ENCODE measurements at regions not wholly inside any gene's neighbourhood (a gene's known extent, or its start where the extent isn't known, plus 50 kb on each side); places are given as distances from the start of the nearest gene placed in this dataset.

DNA sequence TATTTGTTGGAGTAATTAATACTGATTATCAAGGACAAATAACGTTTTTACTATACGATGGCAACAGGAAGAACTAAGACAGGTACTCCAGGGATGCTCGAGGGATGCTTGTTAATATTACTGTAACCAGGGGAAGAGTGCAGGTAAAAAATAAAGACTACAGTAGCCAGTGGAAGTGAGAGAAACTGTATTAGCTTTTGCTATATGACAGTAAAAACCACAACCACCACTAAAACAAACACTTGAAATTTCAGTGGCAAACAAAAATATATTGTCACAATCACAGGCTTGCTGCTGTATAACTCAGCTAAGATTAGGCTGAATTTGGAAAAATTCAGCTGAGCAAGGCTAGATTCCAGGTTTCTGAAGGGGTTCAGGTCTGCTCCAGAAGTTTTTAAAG is 812.6 kb upstream of the ADGRL4 start:
- H3K9me3 Mint-ChIP-seq, result peaks cover 17% of the 10 kb centered on the region
- DNase-seq (no peak), ATAC-seq (no peak)
- H3K4me1 Mint-ChIP-seq, result no peaks in the 10 kb centered on the region
- H3K27ac Mint-ChIP-seq, result no peak overlapping the region
- H3K4me3 Mint-ChIP-seq, result no peak overlapping the region
- H3K27me3 Mint-ChIP-seq, result no peaks in the 10 kb centered on the region
- no peaks in the 10 kb centered on the region for H3K36me3 Mint-ChIP-seq (ENCODE audit: low read depth)

DNA sequence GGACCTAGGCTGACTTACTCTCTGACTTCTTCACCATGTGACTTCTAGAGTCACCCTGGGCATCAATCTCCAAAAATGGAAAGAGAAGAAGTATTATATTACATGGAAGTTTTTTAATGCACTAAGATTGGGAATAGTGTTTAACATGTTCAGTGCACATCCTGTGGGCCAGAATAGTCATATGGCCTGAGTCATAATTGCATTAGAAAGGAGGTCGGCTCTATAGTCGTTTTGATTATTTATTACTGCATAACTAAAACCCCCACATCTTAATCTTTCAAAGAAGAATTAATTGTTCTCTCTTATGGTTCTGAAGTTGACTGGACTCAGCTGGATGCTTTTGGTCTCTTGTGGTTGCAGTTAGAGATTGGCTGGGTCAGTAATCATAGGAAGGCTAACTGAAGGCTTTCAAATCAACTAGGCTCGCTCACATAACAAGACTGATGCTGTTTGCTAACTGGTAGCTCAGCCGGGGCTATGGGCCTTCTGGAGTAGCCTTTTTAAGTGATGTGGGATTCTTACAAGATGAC is 810.6 kb upstream of the ADGRL4 start:
- no peak overlapping the region for H3K27ac Mint-ChIP-seq
- ATAC-seq (no peak), DNase-seq (no peak)
- no peaks in the 10 kb centered on the region for H3K4me1 Mint-ChIP-seq
- no peaks in the 10 kb centered on the region for H3K27me3 Mint-ChIP-seq
- no peaks in the 10 kb centered on the region for H3K36me3 Mint-ChIP-seq (ENCODE audit: low read depth)
- no peak overlapping the region for H3K4me3 Mint-ChIP-seq
- H3K9me3 Mint-ChIP-seq, result peaks cover 12% of the 10 kb centered on the region

DNA sequence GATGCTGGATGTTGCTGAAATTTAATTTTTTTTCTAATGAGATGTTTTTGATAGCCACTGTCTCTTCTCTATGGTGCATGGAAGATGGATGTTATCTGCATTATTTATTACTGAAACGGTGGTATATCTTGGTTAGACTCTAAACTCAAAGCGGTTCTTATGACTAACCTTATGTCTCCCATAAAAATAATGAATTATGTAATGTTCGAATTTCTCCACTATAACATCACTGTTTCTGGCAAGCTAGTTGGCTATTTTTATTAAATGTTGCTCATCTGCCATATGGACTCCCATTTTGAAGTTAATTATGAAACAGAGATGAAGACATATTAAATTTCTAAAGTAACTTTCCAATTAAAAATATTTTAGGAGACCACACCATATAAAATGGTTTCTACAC is 808.6 kb upstream of the ADGRL4 start:
- ATAC-seq (no peak), DNase-seq (no peak)
- no peak overlapping the region for H3K27ac Mint-ChIP-seq
- H3K9me3 Mint-ChIP-seq, result peaks cover 10% of the 10 kb centered on the region
- no peaks in the 10 kb centered on the region for H3K27me3 Mint-ChIP-seq
- no peaks in the 10 kb centered on the region for H3K36me3 Mint-ChIP-seq (ENCODE audit: low read depth)
- H3K4me3 Mint-ChIP-seq, result no peak overlapping the region
- no peaks in the 10 kb centered on the region for H3K4me1 Mint-ChIP-seq

DNA sequence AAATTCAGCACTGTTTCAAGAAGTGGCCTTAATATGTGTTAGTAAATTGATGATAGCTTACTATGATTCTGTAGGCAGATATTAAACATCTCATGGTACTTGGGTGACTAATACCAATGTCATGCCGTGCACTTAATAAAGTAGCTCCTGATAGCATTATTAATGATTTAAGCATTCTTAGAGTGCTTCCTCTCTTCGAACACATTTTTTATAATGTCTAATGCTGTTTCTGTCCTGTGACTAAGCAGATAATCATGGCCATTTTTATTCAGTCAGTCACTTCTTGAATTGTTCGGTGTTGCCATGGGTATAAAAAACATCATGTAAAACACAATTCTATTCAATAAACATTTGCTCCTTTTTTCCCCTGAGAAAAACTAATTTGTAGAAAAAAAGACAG is 804.6 kb upstream of the ADGRL4 start:
- Mint-ChIP-seq H3K4me1 (no peaks in the 10 kb centered on the region), H3K36me3 (ENCODE audit: low read depth) (no peaks in the 10 kb centered on the region), H3K4me3 (no peak overlapping the region), H3K9me3 (peaks cover 22% of the 10 kb centered on the region), H3K27me3 (no peaks in the 10 kb centered on the region), H3K27ac (no peak overlapping the region)
- no peak for DNase-seq
- no peak for ATAC-seq

DNA sequence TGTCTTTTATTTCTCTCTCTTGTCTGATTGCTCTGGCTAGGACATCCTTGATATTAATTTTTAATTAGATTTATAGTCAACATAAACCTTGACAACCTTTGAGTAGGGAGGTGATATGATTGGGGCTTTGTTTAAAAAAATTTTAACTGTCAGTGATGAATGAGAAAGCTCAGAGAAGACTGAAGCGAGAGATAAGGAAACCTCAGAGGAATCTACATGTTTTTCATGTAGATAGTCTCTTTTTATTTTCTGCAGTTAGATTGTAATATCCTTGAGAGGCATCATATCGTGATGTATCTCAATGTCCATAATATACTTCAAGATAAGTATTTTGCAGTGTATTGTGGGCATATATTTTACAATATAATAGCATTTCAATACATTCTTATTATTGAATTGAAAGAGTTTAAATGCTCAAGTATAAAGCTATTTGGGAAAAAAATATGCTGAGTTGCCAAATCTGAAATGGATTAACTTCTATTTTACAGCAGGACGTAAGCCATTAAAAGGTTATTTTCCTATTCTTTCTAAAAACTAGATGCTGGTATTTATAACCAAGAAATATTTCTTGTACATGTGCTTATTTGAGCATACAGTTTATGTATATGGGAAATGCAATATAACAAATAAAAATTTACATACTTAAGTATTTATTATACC is 802.4 kb upstream of the ADGRL4 start:
- Mint-ChIP-seq H3K4me1 (no peaks in the 10 kb centered on the region), H3K4me3 (no peak overlapping the region), H3K36me3 (ENCODE audit: low read depth) (no peaks in the 10 kb centered on the region), H3K27ac (no peak overlapping the region), H3K9me3 (peaks cover 17% of the 10 kb centered on the region), H3K27me3 (no peaks in the 10 kb centered on the region)
- DNase-seq, result no peak
- no peak for ATAC-seq

DNA sequence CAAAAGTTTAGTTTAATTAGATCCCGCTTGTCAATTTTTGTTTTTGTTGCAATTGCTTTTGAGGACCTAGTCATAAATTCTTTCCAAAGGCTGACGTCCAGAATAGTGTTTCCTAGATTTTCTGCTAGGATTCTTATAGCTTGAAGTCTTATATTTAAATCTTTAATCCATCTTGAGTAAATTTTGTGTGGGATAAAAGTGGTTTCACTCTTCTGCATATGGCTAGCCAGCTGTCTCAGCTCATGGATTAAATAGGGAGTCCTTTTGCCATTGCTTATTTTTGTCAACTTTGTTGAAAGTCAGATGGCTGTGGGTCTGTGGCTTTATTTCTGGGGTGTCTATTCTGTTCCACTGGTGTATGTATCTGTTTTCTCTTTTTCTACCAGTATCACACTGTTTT is 801.3 kb upstream of the ADGRL4 start:
- DNase-seq (no peak), ATAC-seq (no peak)
- H3K4me3 Mint-ChIP-seq, result no peak overlapping the region
- H3K9me3 Mint-ChIP-seq, result peaks cover 17% of the 10 kb centered on the region
- H3K27ac Mint-ChIP-seq, result no peak overlapping the region
- H3K4me1 Mint-ChIP-seq, result no peaks in the 10 kb centered on the region
- no peaks in the 10 kb centered on the region for H3K36me3 Mint-ChIP-seq (ENCODE audit: low read depth)
- H3K27me3 Mint-ChIP-seq, result no peaks in the 10 kb centered on the region

DNA sequence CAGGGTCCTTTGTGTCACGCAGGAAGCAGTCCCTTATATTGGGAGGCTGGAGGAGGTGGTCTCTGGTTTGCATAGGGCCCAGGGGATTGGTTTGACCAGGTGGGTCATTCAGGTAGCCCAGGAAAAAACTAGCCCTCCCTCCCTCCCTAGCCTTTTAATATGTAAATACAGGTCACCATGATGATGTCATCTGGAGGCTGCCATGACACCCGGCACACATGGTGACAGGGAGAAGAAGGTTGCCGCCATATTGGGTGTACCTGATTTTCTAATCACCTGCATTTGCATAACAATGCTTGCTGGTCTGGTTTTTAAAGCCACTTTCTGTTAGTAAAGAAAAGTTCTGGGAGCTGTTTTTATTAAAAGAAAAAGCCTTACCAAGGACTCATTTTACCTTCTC is 791.0 kb upstream of the ADGRL4 start:
- H3K4me1 Mint-ChIP-seq, result no peaks in the 10 kb centered on the region
- DNase-seq (no peak), ATAC-seq (no peak)
- H3K4me3 Mint-ChIP-seq, result no peak overlapping the region
- peaks cover 26% of the 10 kb centered on the region for H3K9me3 Mint-ChIP-seq
- H3K27me3 Mint-ChIP-seq, result no peaks in the 10 kb centered on the region
- H3K36me3 Mint-ChIP-seq (ENCODE audit: low read depth), result no peaks in the 10 kb centered on the region
- no peak overlapping the region for H3K27ac Mint-ChIP-seq

DNA sequence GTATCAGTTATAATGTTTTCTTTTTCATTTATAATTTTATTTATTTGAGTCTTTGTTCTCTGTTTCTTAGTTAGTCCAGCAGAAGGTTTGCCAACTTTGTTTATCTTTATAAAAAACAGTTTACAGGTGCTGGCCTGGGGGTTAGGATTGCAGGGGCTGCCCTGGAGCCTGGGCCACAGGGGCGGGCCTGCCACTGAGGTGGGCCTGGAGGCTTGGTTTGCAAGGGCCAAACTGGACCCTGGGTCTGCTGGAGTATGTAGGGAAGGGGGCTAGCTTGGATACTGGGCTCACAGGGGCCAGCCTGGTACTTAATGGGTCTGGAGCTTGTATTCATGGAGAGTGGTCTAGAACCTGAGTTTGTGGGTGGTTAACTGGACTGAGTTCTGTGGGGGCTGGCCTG is 789.9 kb upstream of the ADGRL4 start:
- DNase-seq (no peak), ATAC-seq (no peak)
- no peaks in the 10 kb centered on the region for H3K27me3 Mint-ChIP-seq
- no peaks in the 10 kb centered on the region for H3K4me1 Mint-ChIP-seq
- H3K36me3 Mint-ChIP-seq (ENCODE audit: low read depth), result no peaks in the 10 kb centered on the region
- H3K9me3 Mint-ChIP-seq, result peaks cover 27% of the 10 kb centered on the region
- no peak overlapping the region for H3K27ac Mint-ChIP-seq
- H3K4me3 Mint-ChIP-seq, result no peak overlapping the region

DNA sequence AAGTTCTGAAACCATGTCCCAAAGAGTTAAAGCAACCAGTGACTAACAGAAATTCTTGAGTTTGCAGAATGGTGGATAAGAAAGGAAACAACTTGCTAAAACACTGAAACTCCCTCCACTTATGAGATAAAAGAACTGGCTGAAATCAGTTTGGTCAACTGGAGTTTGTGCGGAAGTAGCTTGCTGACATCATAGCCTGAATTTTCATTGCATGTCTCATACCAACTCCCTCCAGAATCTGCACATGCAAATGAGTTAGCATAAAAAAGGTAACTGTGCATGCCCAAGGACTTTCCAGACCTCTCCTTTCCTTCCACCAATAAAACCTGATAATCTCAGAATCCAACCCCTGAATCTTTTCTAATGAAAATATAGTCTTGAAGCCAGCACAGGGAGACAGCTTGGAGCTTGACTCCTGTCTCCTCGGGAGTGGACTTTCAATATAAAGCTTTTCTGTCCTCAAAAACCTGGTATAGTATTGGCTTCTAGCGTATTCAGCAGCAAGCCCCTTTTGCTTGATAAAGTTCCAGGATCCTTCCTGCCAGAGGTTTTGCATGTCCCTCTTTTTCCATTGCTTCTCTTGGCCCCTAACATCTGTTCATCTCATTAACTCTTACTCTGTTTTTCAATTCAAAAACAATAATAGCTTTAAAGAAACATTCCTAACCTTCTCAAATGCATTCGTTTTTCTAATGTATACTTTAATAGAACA is 785.8 kb upstream of the ADGRL4 start:
- DNase-seq (no peak), ATAC-seq (no peak)
- Mint-ChIP-seq H3K4me3 (no peak overlapping the region), H3K4me1 (no peaks in the 10 kb centered on the region), H3K36me3 (ENCODE audit: low read depth) (no peaks in the 10 kb centered on the region), H3K27ac (no peak overlapping the region), H3K9me3 (peaks cover 42% of the 10 kb centered on the region), H3K27me3 (no peaks in the 10 kb centered on the region)

DNA sequence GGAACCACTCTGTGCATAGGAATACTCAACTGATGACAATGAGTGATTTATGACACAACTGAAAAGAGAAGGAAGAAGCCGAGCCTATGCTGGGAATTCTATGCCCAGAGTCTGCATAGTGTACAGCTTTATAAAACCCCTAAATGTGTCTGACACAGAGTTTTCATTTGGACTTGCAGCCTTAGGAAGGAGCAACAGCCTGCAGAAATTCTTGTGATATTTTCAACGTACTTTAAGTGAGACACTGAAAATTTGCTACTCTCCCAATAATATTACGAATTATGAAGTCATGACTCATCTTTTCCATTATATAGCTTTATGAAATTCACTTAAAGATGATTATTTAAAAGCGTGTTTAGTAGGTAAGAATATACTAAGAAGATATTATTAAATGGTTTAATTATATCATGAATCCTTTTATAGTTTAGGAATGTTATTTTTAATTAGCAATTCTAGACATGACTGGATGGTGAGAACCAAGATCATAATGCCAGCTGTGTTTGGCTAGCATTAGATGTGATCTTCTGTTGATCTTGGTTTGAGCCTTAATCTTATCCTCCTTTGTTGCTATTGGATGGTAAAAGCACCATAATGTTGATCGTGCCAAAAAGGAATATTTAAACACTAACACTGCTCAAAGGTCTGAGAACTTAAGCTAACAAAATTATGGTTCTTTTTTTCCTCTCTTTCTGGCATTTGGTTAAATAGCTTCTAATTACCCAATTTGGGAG is 785.1 kb upstream of the ADGRL4 start:
- H3K27me3 Mint-ChIP-seq, result no peaks in the 10 kb centered on the region
- no peaks in the 10 kb centered on the region for H3K36me3 Mint-ChIP-seq (ENCODE audit: low read depth)
- H3K27ac Mint-ChIP-seq, result no peak overlapping the region
- H3K9me3 Mint-ChIP-seq, result peaks cover 36% of the 10 kb centered on the region
- ATAC-seq (no peak), DNase-seq (no peak)
- no peak overlapping the region for H3K4me3 Mint-ChIP-seq
- H3K4me1 Mint-ChIP-seq, result no peaks in the 10 kb centered on the region

DNA sequence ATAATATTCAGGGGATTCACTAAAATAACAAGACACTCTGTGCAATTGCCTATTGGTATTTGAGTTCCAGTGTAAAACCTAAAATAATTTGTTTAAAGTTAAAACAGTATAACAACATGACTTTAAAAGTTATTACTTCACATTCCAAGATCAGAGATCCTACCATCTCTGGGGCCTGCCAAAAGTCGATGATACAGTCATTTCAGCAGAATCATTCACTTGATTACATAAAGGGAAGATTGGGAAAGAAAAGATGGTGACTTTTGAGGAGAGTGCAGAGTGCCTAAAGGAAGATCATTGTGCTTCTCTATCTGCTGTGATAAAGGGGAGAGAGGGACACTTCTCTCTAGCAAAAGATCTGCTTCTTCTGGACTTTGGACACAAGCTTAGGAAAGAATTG is 784.4 kb upstream of the ADGRL4 start:
- Mint-ChIP-seq H3K4me3 (no peak overlapping the region), H3K27me3 (no peaks in the 10 kb centered on the region), H3K4me1 (no peaks in the 10 kb centered on the region), H3K36me3 (ENCODE audit: low read depth) (no peaks in the 10 kb centered on the region), H3K27ac (no peak overlapping the region), H3K9me3 (peaks cover 36% of the 10 kb centered on the region)
- no peak for ATAC-seq
- DNase-seq, result no peak

DNA sequence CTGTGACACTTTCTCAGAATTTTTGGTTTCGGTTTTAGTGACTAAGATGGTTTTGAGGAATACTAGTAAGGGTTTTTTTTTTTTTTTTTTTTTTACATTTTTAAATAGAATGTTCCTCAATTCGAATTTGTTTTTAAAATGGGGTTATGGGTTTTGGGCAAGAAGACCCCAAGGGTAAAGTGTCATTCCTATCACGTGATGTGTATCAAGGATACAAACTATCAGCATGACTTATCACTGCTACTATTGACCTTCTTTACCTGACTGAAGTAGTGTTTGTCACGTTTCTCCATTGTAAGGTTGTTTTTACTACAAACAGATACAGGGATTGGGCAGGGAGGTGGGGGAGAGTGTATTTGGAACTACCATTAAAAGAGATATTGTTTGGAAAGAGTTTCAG is 781.1 kb upstream of the ADGRL4 start:
- Mint-ChIP-seq H3K4me1 (no peaks in the 10 kb centered on the region), H3K9me3 (peaks cover 20% of the 10 kb centered on the region), H3K4me3 (no peak overlapping the region), H3K27me3 (no peaks in the 10 kb centered on the region), H3K27ac (no peak overlapping the region), H3K36me3 (ENCODE audit: low read depth) (no peaks in the 10 kb centered on the region)
- no peak for DNase-seq
- ATAC-seq, result no peak

DNA sequence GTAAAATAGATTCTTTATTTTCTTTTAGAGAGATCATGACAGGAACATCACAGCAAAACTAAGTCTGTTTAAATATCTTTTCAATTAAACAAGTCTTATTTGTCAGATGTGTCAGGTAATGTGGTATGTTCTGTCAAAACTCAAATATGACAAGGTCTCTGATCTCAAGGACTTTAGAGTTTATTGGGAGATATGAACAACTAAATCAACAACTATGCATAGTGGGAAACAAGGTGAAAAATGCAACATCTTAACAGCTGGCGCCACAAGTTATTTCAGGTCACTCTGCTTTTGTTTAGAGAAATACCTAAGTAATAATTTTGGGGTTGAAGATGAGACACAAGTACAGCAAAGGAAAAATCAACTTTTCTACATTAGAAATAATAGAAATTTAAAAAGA is 779.4 kb upstream of the ADGRL4 start:
- ATAC-seq (no peak), DNase-seq (no peak)
- H3K27ac Mint-ChIP-seq, result no peak overlapping the region
- H3K36me3 Mint-ChIP-seq (ENCODE audit: low read depth), result no peaks in the 10 kb centered on the region
- H3K4me1 Mint-ChIP-seq, result no peaks in the 10 kb centered on the region
- H3K9me3 Mint-ChIP-seq, result peaks cover 15% of the 10 kb centered on the region
- H3K4me3 Mint-ChIP-seq, result no peak overlapping the region
- H3K27me3 Mint-ChIP-seq, result no peaks in the 10 kb centered on the region

DNA sequence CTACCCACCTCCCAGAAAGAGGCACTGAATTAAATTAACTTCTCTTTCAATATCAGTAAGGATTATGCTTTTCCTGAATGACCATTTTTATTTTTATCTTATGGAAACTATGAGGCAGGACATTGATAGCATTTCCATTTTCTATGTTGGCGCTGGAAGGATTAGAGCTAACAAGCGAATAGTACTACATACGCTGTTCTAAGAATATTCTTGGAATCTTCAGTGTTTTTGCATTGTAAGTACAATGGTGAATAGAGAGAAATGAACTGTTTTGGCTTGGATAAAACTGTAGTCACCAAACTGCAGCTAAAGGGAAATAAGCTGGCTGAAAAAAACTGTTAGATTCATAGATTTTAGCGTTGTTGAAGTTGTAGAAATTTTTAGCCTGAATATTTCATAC is 779.0 kb upstream of the ADGRL4 start:
- Mint-ChIP-seq H3K9me3 (peaks cover 11% of the 10 kb centered on the region), H3K4me1 (no peaks in the 10 kb centered on the region), H3K36me3 (ENCODE audit: low read depth) (no peaks in the 10 kb centered on the region), H3K27ac (no peak overlapping the region), H3K4me3 (no peak overlapping the region), H3K27me3 (no peaks in the 10 kb centered on the region)
- DNase-seq (no peak), ATAC-seq (no peak)

DNA sequence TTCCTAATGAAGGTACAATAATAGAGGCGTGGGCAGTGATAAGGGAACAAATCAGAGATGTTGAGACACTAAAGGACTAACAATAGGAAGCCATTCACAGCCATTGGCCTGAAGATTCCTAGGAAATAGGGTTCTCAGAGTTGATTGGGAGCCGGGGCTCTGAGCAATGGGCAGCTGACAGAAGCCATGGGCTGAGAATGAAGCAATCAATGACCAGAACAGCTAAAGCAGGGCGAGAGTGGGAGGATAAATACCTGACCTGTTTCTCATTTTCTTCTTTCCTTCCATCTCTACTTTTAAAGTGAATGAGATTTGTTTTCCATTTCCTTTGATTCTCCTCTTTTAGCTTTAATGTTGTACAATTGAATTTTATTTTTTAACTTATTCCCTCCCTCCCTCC is 774.7 kb upstream of the ADGRL4 start:
- H3K4me3 Mint-ChIP-seq, result no peak overlapping the region
- peaks cover 8% of the 10 kb centered on the region for H3K9me3 Mint-ChIP-seq
- no peaks in the 10 kb centered on the region for H3K27me3 Mint-ChIP-seq
- no peak overlapping the region for H3K27ac Mint-ChIP-seq
- no peaks in the 10 kb centered on the region for H3K36me3 Mint-ChIP-seq (ENCODE audit: low read depth)
- no peaks in the 10 kb centered on the region for H3K4me1 Mint-ChIP-seq
- ATAC-seq (no peak), DNase-seq (no peak)
